HG02938 (cell line): ENCODE measurements at regions not wholly inside any gene's neighbourhood (a gene's known extent, or its start where the extent isn't known, plus 50 kb on each side); places are given as distances from the start of the nearest gene placed in this dataset.
"Not testable (repeated sequence)": the region's sequence is repeated elsewhere in the genome, so short reads cannot be mapped to it uniquely, and the experiment has no call there.

Experiments used
- ATAC-seq: cut with Tn5 transposase; IDR thresholded peaks from one replicate; pipeline ENCODE4 v1.9.1; 2021; ENCODE audit warnings: mild to moderate bottlenecking, moderate library complexity; ENCODE audit not compliant: unreplicated experiment

- ATAC-seq: no peak
These were observed 354.0 kb upstream of the BOD1L1 start for GRCh38 chr4:13981499-13981898.

DNA sequence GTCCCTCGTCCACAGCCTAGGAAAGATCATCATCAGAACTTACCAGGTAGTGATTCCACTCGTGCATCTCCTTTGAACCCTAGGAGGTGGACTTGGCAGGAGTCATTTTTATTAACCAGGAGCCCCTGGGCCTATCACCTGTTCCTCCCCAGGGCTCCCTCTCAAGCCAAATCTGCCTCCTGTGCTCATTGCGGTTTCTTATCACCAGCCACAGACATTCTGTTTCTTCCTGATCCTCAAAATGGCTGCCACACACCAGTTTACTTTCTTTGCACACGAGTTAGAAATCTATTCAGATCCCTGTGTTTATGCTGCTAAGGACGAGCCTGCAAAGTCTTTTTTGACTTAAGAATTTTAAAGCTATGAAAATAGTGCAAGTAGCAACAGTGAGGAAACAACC is 354.5 kb upstream of the BOD1L1 start:
- no peak for ATAC-seq

- ATAC-seq: no peak
These were observed 355.8 kb upstream of the BOD1L1 start for GRCh38 chr4:13983189-13983790.

GRCh38 chr4:13984991-13985800 is 357.7 kb upstream of the BOD1L1 start:
- no peak for ATAC-seq

DNA sequence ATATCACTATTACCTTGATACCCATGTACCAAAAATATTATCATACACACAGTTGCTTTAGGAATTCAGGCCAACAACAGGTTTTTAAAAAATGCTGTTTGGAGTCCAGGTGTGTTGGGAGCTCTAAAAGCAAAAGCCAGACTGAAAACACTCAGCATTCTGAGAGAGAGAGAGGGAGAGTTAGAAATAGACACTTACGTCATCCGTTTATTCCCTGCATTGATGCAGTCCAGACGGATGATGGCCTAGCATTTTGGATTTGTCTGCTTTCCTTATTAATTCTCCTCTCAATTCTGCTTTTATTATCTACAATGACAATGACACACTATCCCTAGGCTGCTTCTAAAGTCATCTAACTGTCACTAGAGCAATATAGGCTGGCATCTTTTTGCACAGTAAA is 358.3 kb upstream of the BOD1L1 start:
- no peak for ATAC-seq

DNA sequence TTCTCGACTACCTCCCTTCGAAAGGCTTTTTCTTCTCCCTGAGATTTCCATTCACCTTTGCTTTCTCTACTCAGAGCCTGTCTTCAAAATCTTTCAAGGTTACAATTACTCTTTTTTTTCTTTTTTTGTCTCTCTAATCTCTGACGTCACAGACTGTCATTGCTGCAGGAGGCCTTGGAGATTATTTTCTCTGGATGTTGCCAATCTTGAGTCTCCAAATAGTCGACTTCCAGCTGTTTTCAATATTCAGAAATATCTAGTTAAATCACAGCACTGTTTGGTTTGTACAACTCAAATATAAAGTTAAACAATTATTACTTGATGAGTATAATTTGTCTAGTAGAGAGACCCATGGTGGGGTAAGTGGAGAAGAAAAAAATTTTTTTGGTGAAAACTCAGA is 359.0 kb upstream of the BOD1L1 start:
- no peak for ATAC-seq

GRCh38 chr4:13988353-13989305 is 361.1 kb upstream of the BOD1L1 start:
- no peak for ATAC-seq

DNA sequence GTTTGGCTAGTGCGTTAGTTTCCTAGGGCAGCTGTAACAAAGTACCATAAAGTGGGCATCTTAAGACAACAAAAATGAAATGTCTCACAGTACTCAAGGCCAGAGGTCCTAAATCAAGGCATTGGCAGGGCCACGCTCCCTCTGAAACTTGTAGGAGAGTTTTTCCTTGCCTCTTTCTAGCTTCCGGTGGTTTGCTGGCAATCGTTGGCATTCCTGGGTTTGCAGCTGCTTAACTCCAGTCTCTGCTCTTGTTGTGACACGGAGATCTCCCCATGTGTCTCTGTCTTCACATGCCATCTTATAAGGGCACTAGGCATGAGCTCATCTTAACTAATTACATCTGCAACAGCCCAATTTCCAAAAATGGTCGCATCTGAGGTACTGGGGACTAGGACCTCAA is 362.0 kb upstream of the BOD1L1 start:
- no peak for ATAC-seq

GRCh38 chr4:13990596-13991589 is 363.4 kb upstream of the BOD1L1 start:
- ATAC-seq: no peak

DNA sequence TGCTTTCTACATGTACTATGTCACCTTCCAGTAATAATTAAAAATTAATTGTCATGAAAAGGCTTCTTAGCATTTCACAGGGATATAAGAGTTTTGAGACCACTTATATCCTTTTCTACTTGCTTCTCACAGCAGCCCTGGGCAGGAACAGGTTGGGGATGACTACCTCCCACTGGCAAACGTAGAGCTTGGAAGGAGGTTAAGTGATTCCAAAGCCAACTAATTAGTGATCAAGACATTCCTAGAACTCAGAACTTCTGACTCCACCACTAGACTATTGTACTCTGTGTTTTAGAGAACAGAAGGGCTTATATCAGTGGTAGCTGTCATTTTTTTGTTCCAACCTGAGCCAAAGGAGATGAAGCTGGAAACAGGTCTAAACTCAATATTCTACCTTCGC is 364.5 kb upstream of the BOD1L1 start:
- no peak for ATAC-seq

GRCh38 chr4:13992975-13993520 is 365.5 kb upstream of the BOD1L1 start:
- no peak for ATAC-seq

DNA sequence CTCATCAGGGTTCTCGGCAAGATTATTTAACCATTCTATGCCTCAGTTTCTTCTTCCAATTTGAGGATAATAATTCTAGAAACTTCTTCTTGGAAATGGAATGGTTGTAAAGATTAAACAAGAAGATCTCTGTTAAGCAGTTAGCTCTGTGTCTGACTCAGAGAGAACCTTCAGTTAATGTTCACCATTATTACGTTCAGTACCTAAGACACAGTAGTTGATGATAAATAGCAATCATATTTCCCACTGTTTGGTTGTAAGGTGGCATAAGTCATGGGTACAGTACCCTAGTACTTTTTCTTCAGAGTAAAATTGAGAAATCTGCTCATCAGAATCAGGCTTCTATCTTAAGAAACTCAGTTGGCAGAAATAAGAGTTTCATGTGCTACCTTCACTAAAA is 366.5 kb upstream of the BOD1L1 start:
- ATAC-seq: no peak

GRCh38 chr4:13998850-13999445 is 371.4 kb upstream of the BOD1L1 start:
- no peak for ATAC-seq

DNA sequence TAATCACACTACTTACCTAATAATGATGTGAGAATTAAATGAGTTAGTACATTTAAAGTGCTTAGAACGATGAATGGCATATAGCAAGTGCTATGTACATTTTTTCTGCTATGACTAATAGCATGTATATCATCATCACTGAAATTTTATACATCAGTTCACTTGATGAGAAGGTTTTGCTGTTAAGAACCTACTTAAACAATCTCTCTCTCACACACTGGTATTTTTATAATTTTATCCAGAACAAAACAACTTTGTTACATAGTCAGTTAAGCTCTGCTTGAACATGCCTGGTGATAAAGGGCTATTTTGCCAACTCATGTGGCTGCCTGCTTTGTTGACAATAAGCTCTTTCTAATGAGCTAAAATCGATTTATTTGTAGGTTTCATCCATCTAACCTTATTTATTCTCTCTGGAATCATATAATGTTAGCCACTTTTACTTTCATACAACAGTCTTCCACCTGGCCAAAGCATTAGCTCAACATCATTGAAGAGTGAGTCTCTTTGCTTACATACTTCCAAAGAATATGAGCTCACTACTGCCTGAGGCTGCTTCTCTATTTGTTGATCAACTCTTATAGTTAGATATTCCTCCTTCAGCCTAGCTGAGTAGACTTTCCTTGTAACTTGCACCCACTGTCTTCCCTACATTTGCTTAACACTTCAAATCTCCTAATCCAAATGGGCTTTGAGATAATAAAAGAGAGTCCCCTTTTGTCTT is 372.7 kb upstream of the BOD1L1 start:
- no peak for ATAC-seq

DNA sequence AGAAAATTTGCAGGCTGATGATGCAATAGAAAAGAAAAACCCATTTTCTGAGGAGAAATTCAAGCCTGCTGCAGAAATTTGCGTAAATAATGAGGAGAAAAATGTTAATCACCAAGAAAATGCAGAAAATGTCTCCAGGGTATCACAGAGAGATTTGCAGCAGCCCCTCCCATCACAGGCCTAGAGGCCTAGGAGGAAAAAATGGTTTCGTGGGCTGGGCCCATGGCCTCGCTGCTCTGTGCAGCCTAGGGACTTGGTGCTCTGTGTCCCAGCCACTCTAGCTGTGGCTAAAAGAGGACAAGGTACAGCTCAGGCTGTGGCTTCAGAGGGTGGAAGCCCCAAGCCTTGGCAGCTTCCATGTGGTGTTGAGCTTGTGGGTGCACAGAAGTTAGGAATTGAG is 374.8 kb upstream of the BOD1L1 start:
- not testable (repeated sequence) for ATAC-seq

GRCh38 chr4:14008494-14008893 is 381.0 kb upstream of the BOD1L1 start:
- no peak for ATAC-seq

- ATAC-seq: no peak
These were observed 390.8 kb upstream of the BOD1L1 start for GRCh38 chr4:14018191-14018853.

DNA sequence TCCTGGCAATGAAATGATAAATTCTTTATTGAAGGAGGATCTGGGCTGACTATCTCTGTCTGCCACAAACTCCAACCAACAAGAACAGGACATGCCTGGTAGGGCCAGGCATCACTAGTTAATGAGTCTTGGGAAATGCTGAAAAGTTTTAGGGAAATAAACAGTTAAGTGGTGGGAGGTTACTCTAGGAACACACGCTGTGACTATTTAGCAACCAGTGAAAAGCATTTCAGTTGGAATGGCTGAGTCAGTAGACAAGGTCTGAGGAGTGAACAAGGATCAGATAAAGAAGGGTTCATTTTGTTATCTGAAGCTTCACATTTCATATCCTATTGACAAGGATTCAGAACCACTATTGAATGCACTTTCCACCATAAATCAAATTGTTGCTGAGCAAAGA is 394.9 kb upstream of the BOD1L1 start:
- ATAC-seq: no peak
